SK-N-SH treated with all-trans-retinoic acid at 6 μM for 48 hours (cell line): ENCODE measurements at regions not wholly inside any gene's neighbourhood (a gene's known extent, or its start where the extent isn't known, plus 50 kb on each side); places are given as distances from the start of the nearest gene placed in this dataset.

Experiments used
- ISL1 ChIP-seq: fragments of 250-450 bp; sonication (Bioruptor Pico); IDR thresholded peaks from 2 replicates; pipeline ENCODE4 v2.1.2; 2022; ENCODE audit warnings: mild to moderate bottlenecking, moderate library complexity
- OSR1 ChIP-seq: fragments of 250-450 bp; sonication (Bioruptor Pico); IDR thresholded peaks from 2 replicates; pipeline ENCODE4 v1.8.0; 2022; ENCODE audit warnings: moderate library complexity, mild to moderate bottlenecking, inconsistent platforms
- ZFP3 ChIP-seq: fragments of 250-450 bp; sonication (Bioruptor Pico); IDR thresholded peaks from 2 replicates; pipeline ENCODE4 v1.5.0; 2020; ENCODE audit warnings: mild to moderate bottlenecking, moderate library complexity
- ZFP30 ChIP-seq: fragments of 450-650 bp; formaldehyde crosslinking; IDR thresholded peaks from 2 replicates; pipeline ENCODE4 v1.5.0; 2022; ENCODE audit warnings: mild to moderate bottlenecking, moderate library complexity
- TF ChIP-seq, protein P1 (sequence below): fragments of 250-450 bp; sonication (Bioruptor Pico); IDR thresholded peaks from 2 replicates; pipeline ENCODE4 v1.8.0; 2020; ENCODE audit warnings: mild to moderate bottlenecking, moderate library complexity, borderline replicate concordance

DNA sequence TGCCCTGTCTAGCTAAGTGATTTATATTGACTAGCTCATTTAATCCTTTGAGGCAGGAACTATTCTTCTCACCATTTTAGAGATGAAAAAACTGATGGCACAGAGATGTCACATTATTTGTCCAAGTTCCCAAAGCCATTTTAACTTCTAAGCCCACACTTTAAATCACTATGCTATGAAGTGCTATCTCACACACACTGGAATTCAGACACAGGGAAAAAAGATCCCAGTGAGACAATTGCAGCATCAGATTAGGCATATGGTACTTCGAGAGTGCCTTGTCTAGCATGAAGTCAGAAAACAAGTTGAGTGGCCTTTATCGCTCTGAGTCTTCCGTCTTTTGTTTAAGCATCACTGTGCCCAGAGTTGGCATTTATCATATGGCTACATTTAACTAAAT lies 54.1 kb upstream of the PDE7B start:
- TF ChIP-seq ZFP30 (CRISPR knock-in tag) (no peak), ZFP3 (CRISPR knock-in tag) (no peak), ISL1 (no peak), OSR1 (no peak)
- TF ChIP-seq, protein P1, sequence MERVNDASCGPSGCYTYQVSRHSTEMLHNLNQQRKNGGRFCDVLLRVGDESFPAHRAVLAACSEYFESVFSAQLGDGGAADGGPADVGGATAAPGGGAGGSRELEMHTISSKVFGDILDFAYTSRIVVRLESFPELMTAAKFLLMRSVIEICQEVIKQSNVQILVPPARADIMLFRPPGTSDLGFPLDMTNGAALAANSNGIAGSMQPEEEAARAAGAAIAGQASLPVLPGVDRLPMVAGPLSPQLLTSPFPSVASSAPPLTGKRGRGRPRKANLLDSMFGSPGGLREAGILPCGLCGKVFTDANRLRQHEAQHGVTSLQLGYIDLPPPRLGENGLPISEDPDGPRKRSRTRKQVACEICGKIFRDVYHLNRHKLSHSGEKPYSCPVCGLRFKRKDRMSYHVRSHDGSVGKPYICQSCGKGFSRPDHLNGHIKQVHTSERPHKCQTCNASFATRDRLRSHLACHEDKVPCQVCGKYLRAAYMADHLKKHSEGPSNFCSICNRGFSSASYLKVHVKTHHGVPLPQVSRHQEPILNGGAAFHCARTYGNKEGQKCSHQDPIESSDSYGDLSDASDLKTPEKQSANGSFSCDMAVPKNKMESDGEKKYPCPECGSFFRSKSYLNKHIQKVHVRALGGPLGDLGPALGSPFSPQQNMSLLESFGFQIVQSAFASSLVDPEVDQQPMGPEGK (CRISPR knock-in tag) = no peak
